ENCODE measurements at regions not wholly inside any gene's neighbourhood (a gene's known extent, or its start where the extent isn't known, plus 50 kb on each side); places are given as distances from the start of the nearest gene placed in this dataset.

- Histone ChIP-seq H3K27ac (ENCODE audit: low read depth in 2 of 2, low read length in 1 of 2) (no peak overlapping the region), H3K36me3 (ENCODE audit: control insufficient read depth in 2 of 2, insufficient read depth in 2 of 2, low read length in 1 of 2) (no peaks in the 10 kb centered on the region), H3K9me3 (ENCODE audit: control insufficient read depth in 2 of 2, insufficient read depth in 1 of 2, low read depth in 1 of 2, low read length in 1 of 2) (no peaks in the 10 kb centered on the region), H3K27me3 (ENCODE audit: control insufficient read depth in 1 of 2, insufficient read depth in 2 of 2, low read length in 2 of 2) (no peaks in the 10 kb centered on the region), H3K4me3 (ENCODE audit: low read depth in 1 of 2, low read length in 2 of 2) (no peak overlapping the region), H3K4me1 (ENCODE audit: control insufficient read depth in 2 of 2, insufficient read depth in 2 of 2, low read length in 1 of 2) (peaks cover 0 to 3% of the 10 kb centered on the region in 2 donors)
- WGBS, 2 donors = 83 to 90% methylated on average over 2 of the region's 2 CpGs
Observed at GRCh38 chr5:126236994-126237393, 186.2 kb upstream of the GRAMD2B start.

- Histone ChIP-seq H3K4me3 (ENCODE audit: low read depth in 1 of 2, low read length in 2 of 2) (no peak overlapping the region), H3K36me3 (ENCODE audit: control insufficient read depth in 2 of 2, insufficient read depth in 2 of 2, low read length in 1 of 2) (no peaks in the 10 kb centered on the region), H3K9me3 (ENCODE audit: control insufficient read depth in 2 of 2, insufficient read depth in 1 of 2, low read depth in 1 of 2, low read length in 1 of 2) (no peaks in the 10 kb centered on the region), H3K27me3 (ENCODE audit: control insufficient read depth in 1 of 2, insufficient read depth in 2 of 2, low read length in 2 of 2) (no peaks in the 10 kb centered on the region), H3K4me1 (ENCODE audit: control insufficient read depth in 2 of 2, insufficient read depth in 2 of 2, low read length in 1 of 2) (no peaks in the 10 kb centered on the region), H3K27ac (ENCODE audit: low read depth in 2 of 2, low read length in 1 of 2) (no peak overlapping the region)
- 64 to 85% methylated on average over 1 of the region's 1 CpG for WGBS, 2 donors
Observed at GRCh38 chr5:126248611-126249010, 174.6 kb upstream of the GRAMD2B start.

GRCh38 chr5:126251024-126251423, 172.2 kb upstream of the GRAMD2B start:
- Histone ChIP-seq H3K4me1 (ENCODE audit: control insufficient read depth in 2 of 2, insufficient read depth in 2 of 2, low read length in 1 of 2) (no peaks in the 10 kb centered on the region), H3K27me3 (ENCODE audit: control insufficient read depth in 1 of 2, insufficient read depth in 2 of 2, low read length in 2 of 2) (no peaks in the 10 kb centered on the region), H3K4me3 (ENCODE audit: low read depth in 1 of 2, low read length in 2 of 2) (no peak overlapping the region), H3K27ac (ENCODE audit: low read depth in 2 of 2, low read length in 1 of 2) (no peak overlapping the region), H3K36me3 (ENCODE audit: control insufficient read depth in 2 of 2, insufficient read depth in 2 of 2, low read length in 1 of 2) (no peaks in the 10 kb centered on the region), H3K9me3 (ENCODE audit: control insufficient read depth in 2 of 2, insufficient read depth in 1 of 2, low read depth in 1 of 2, low read length in 1 of 2) (no peaks in the 10 kb centered on the region)
- 93 to 96% methylated on average over 3 of the region's 3 CpGs for WGBS, 2 donors

- Histone ChIP-seq H3K27me3 (ENCODE audit: control insufficient read depth in 1 of 2, insufficient read depth in 2 of 2, low read length in 2 of 2) (no peaks in the 10 kb centered on the region), H3K4me1 (ENCODE audit: control insufficient read depth in 2 of 2, insufficient read depth in 2 of 2, low read length in 1 of 2) (no peaks in the 10 kb centered on the region), H3K9me3 (ENCODE audit: control insufficient read depth in 2 of 2, insufficient read depth in 1 of 2, low read depth in 1 of 2, low read length in 1 of 2) (peaks cover 0 to 5% of the 10 kb centered on the region in 2 donors), H3K36me3 (ENCODE audit: control insufficient read depth in 2 of 2, insufficient read depth in 2 of 2, low read length in 1 of 2) (no peaks in the 10 kb centered on the region), H3K4me3 (ENCODE audit: low read depth in 1 of 2, low read length in 2 of 2) (no peak overlapping the region), H3K27ac (ENCODE audit: low read depth in 2 of 2, low read length in 1 of 2) (no peak overlapping the region)
- 41 to 45% methylated on average over 1 of the region's 1 CpG for WGBS, 2 donors
Observed at GRCh38 chr5:126253406-126253805, 169.8 kb upstream of the GRAMD2B start.

- Histone ChIP-seq H3K4me1 (ENCODE audit: control insufficient read depth in 2 of 2, insufficient read depth in 2 of 2, low read length in 1 of 2) (no peaks in the 10 kb centered on the region), H3K4me3 (ENCODE audit: low read depth in 1 of 2, low read length in 2 of 2) (no peak overlapping the region), H3K36me3 (ENCODE audit: control insufficient read depth in 2 of 2, insufficient read depth in 2 of 2, low read length in 1 of 2) (no peaks in the 10 kb centered on the region), H3K27me3 (ENCODE audit: control insufficient read depth in 1 of 2, insufficient read depth in 2 of 2, low read length in 2 of 2) (no peaks in the 10 kb centered on the region), H3K9me3 (ENCODE audit: control insufficient read depth in 2 of 2, insufficient read depth in 1 of 2, low read depth in 1 of 2, low read length in 1 of 2) (no peaks in the 10 kb centered on the region), H3K27ac (ENCODE audit: low read depth in 2 of 2, low read length in 1 of 2) (no peak overlapping the region)
- WGBS, 2 donors = 69 to 76% methylated on average over 6 of the region's 6 CpGs
Observed at GRCh38 chr5:126263591-126264184, 159.5 kb upstream of the GRAMD2B start.

GRCh38 chr5:126265917-126266316, 157.3 kb upstream of the GRAMD2B start:
- Histone ChIP-seq H3K4me3 (ENCODE audit: low read depth in 1 of 2, low read length in 2 of 2) (no peak overlapping the region), H3K27ac (ENCODE audit: low read depth in 2 of 2, low read length in 1 of 2) (no peak overlapping the region), H3K36me3 (ENCODE audit: control insufficient read depth in 2 of 2, insufficient read depth in 2 of 2, low read length in 1 of 2) (no peaks in the 10 kb centered on the region), H3K27me3 (ENCODE audit: control insufficient read depth in 1 of 2, insufficient read depth in 2 of 2, low read length in 2 of 2) (peaks cover 0 to 3% of the 10 kb centered on the region in 2 donors), H3K9me3 (ENCODE audit: control insufficient read depth in 2 of 2, insufficient read depth in 1 of 2, low read depth in 1 of 2, low read length in 1 of 2) (no peaks in the 10 kb centered on the region), H3K4me1 (ENCODE audit: control insufficient read depth in 2 of 2, insufficient read depth in 2 of 2, low read length in 1 of 2) (no peaks in the 10 kb centered on the region)
- 50 to 56% methylated on average over 4 of the region's 4 CpGs for WGBS, 2 donors

GRCh38 chr5:126267438-126267837, 155.8 kb upstream of the GRAMD2B start:
- WGBS, 2 donors = 39 to 50% methylated on average over 4 of the region's 4 CpGs
- Histone ChIP-seq H3K9me3 (ENCODE audit: control insufficient read depth in 2 of 2, insufficient read depth in 1 of 2, low read depth in 1 of 2, low read length in 1 of 2) (no peaks in the 10 kb centered on the region), H3K27ac (ENCODE audit: low read depth in 2 of 2, low read length in 1 of 2) (no peak overlapping the region), H3K27me3 (ENCODE audit: control insufficient read depth in 1 of 2, insufficient read depth in 2 of 2, low read length in 2 of 2) (peaks cover 0 to 3% of the 10 kb centered on the region in 2 donors), H3K36me3 (ENCODE audit: control insufficient read depth in 2 of 2, insufficient read depth in 2 of 2, low read length in 1 of 2) (no peaks in the 10 kb centered on the region), H3K4me1 (ENCODE audit: control insufficient read depth in 2 of 2, insufficient read depth in 2 of 2, low read length in 1 of 2) (no peaks in the 10 kb centered on the region), H3K4me3 (ENCODE audit: low read depth in 1 of 2, low read length in 2 of 2) (no peak overlapping the region)

GRCh38 chr5:126268697-126269315, 154.4 kb upstream of the GRAMD2B start:
- H3K27me3 ChIP-seq (ENCODE audit: control insufficient read depth in 1 of 2, insufficient read depth in 2 of 2, low read length in 2 of 2) = peaks cover 0 to 3% of the 10 kb centered on the region in 2 donors
- H3K36me3 ChIP-seq (ENCODE audit: control insufficient read depth in 2 of 2, insufficient read depth in 2 of 2, low read length in 1 of 2) = no peaks in the 10 kb centered on the region
- H3K4me1 ChIP-seq (ENCODE audit: control insufficient read depth in 2 of 2, insufficient read depth in 2 of 2, low read length in 1 of 2) = no peaks in the 10 kb centered on the region
- WGBS, 2 donors = 71 to 86% methylated on average over 3 of the region's 3 CpGs
- no peaks in the 10 kb centered on the region for H3K9me3 ChIP-seq (ENCODE audit: control insufficient read depth in 2 of 2, insufficient read depth in 1 of 2, low read depth in 1 of 2, low read length in 1 of 2)
- H3K4me3 ChIP-seq (ENCODE audit: low read depth in 1 of 2, low read length in 2 of 2) = no peak overlapping the region
- no peak overlapping the region for H3K27ac ChIP-seq (ENCODE audit: low read depth in 2 of 2, low read length in 1 of 2)

- no peaks in the 10 kb centered on the region for H3K4me1 ChIP-seq (ENCODE audit: control insufficient read depth in 2 of 2, insufficient read depth in 2 of 2, low read length in 1 of 2)
- H3K36me3 ChIP-seq (ENCODE audit: control insufficient read depth in 2 of 2, insufficient read depth in 2 of 2, low read length in 1 of 2) = no peaks in the 10 kb centered on the region
- no peak overlapping the region for H3K27ac ChIP-seq (ENCODE audit: low read depth in 2 of 2, low read length in 1 of 2)
- H3K9me3 ChIP-seq (ENCODE audit: control insufficient read depth in 2 of 2, insufficient read depth in 1 of 2, low read depth in 1 of 2, low read length in 1 of 2) = no peaks in the 10 kb centered on the region
- H3K4me3 ChIP-seq (ENCODE audit: low read depth in 1 of 2, low read length in 2 of 2) = no peak overlapping the region
- H3K27me3 ChIP-seq (ENCODE audit: control insufficient read depth in 1 of 2, insufficient read depth in 2 of 2, low read length in 2 of 2) = peaks cover 0 to 3% of the 10 kb centered on the region in 2 donors
- 90 to 94% methylated on average over 1 of the region's 1 CpG for WGBS, 2 donors
Observed at GRCh38 chr5:126269511-126269910, 153.7 kb upstream of the GRAMD2B start.

- Histone ChIP-seq H3K9me3 (ENCODE audit: control insufficient read depth in 2 of 2, insufficient read depth in 1 of 2, low read depth in 1 of 2, low read length in 1 of 2) (no peaks in the 10 kb centered on the region), H3K4me3 (ENCODE audit: low read depth in 1 of 2, low read length in 2 of 2) (no peak overlapping the region), H3K27me3 (ENCODE audit: control insufficient read depth in 1 of 2, insufficient read depth in 2 of 2, low read length in 2 of 2) (peaks cover 0 to 3% of the 10 kb centered on the region in 2 donors), H3K4me1 (ENCODE audit: control insufficient read depth in 2 of 2, insufficient read depth in 2 of 2, low read length in 1 of 2) (no peaks in the 10 kb centered on the region), H3K36me3 (ENCODE audit: control insufficient read depth in 2 of 2, insufficient read depth in 2 of 2, low read length in 1 of 2) (no peaks in the 10 kb centered on the region), H3K27ac (ENCODE audit: low read depth in 2 of 2, low read length in 1 of 2) (no peak overlapping the region)
- 91 to 96% methylated on average over 3 of the region's 3 CpGs for WGBS, 2 donors
Observed at GRCh38 chr5:126271141-126271540, 152.1 kb upstream of the GRAMD2B start.

Data from esophagus (tissue), 2 donors.